ENCODE measurements at regions not wholly inside any gene's neighbourhood (a gene's known extent, or its start where the extent isn't known, plus 50 kb on each side); places are given as distances from the start of the nearest gene placed in this dataset.

DNA sequence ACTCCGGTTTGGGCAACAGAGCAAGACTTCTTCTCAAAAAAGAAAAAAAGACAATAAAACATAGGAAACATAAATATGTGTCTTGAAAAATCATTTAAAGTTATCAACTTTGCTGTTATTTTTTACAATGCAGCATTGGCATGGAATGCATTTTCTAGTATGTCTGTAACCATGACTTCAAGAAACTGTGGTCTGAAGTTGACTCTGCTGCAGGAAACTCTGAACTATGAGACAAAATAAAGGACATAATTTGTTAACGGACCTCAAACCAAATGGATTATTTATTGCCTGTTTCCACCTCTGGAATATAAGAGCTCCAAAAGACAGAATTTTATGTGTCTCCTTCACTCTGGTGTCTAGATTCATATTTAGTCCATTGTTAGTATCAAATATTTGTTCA, 79.1 kb downstream of the TRIB2 start:
- no peak for DNase-seq

DNA sequence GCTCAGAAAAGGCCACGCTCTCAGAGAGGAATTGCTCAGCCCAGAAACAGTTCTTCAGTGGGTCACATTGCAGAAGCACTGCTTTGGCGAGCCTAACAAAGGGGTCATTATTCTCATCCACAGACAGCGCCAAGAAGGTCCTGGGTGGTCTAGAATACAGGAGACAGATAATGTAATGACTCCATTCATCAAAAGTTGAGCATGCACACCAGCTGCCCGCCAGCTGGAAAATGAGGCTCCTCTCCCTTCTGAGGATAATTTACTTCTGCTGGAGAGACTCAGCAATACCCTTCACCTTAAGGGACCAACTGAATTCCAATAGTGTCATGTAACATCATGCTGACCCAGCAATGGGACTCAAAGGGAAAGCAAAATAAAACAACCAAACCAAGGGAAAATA, 79.9 kb downstream of the TRIB2 start:
- DNase-seq: no peak

DNA sequence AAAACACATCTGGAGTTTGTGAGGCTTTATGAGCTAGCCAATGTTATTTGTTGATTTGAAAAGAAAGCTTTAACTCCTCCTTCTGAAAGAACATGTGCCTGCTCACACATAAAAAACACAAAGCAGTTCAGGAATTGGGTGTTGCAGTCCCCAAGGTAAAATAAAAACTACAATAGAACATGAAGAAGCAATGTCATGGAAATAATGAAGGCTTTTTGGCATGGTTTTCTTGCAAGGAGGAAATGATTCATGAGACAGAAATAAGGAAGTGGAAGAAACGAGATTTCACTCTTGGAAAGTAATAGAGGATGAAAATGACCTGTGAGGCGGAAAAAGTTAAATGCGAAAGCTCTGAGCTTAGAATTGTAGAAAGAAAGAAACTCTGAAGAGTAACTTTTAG, 81.1 kb downstream of the TRIB2 start:
- no peak for DNase-seq

DNA sequence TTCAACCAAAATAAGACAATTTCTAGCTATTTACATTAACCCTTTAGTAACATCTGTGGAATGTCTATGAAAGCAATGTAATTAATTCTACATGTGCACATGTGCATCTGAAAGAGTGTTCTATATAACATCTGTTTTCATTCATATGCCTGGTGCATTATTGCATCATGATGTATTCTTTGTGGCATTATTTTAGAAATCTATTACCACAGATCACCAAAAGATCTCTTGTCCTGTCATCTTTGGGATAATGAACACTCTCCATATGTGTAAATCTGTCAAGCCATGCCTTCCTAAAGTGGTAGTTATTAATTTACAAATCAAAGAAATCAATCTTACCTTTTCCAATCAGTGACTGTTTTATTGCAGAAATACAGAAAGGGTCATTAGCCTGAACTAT, 86.9 kb downstream of the TRIB2 start:
- DNase-seq: no peak

DNA sequence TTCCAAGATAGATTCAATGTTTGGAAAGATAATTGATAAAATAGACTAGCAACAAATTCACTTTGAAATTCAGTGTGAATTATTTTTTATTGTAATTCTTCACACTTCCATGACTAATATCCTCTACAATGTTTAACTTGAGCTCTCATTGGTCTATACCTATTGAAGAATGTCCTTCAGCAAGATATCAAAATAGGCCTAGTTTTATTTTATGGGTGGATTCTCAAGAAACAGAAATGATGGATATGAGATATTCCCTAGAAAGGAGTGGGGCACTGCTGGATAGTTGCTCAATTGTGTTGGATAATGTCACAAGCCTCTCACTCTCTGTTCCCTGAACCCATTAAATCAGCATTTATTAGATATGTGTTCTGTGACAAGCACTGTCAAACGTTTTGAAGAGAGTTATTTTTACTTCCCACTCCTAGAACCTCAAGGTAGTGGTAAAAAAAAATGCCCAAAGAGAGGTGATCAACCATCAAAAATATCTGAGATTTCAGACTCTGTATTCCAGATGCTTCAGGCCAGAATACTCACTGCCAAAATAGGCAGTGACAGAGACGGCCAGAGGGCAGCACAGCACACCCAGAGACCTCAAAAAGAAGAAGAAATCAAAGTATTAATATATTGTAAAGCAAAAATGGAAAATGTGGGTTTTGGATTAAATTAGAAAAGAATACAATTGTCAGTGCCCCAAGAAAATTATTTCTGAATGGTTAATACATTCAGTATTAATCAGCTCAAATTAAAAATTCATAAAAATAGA, 87.5 kb downstream of the TRIB2 start:
- no peak for DNase-seq

DNA sequence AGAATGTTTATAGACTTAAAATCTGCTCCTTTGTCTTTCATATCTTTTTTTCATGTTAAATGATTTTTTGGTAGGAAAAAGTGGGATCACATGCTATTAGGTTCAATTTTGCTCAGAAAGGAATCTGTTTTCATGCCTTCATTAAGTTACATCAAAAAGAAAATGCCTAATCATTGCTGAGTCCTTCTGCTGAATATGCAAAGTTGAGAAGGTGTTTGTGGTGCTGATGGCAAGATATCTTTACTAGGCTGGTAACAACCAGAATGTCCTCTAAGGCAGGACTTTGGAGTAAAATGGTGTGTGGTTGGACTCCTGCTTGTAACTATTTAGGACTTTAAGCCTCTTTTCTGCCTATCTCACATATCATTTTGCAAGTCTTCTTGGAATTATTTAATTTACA, 88.3 kb downstream of the TRIB2 start:
- no peak for DNase-seq

DNA sequence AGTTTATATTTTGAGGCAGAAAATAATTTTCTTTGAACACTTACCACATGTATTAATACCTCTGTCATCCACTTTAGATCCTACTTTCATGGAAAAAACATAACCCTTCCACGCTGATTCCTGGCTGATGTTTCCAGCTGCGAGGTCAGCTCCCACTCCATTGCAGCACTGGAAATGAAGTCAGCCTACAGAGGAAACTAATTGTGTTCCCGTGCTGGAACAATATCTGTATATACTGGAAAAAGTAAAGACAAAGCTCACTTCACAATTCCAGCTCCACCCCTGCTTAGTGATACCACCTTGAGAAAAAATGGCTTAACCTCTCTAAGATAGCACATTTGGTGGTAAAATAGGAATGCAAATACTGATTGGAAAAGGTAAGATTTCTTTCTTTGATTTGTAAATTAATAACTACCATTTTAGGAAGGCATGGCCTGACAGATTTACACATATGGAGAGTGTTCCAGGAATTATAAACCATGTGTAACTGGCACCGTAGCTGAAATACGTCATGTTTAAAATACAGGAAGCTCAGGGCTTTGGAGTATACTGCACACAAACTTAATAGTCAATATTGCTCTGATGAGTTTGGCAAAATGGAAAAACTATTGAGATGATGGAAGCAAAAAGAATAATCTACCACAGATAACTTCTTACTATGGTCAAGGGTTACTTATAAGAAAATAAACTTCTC, 90.0 kb downstream of the TRIB2 start:
- DNase-seq: no peak

DNA sequence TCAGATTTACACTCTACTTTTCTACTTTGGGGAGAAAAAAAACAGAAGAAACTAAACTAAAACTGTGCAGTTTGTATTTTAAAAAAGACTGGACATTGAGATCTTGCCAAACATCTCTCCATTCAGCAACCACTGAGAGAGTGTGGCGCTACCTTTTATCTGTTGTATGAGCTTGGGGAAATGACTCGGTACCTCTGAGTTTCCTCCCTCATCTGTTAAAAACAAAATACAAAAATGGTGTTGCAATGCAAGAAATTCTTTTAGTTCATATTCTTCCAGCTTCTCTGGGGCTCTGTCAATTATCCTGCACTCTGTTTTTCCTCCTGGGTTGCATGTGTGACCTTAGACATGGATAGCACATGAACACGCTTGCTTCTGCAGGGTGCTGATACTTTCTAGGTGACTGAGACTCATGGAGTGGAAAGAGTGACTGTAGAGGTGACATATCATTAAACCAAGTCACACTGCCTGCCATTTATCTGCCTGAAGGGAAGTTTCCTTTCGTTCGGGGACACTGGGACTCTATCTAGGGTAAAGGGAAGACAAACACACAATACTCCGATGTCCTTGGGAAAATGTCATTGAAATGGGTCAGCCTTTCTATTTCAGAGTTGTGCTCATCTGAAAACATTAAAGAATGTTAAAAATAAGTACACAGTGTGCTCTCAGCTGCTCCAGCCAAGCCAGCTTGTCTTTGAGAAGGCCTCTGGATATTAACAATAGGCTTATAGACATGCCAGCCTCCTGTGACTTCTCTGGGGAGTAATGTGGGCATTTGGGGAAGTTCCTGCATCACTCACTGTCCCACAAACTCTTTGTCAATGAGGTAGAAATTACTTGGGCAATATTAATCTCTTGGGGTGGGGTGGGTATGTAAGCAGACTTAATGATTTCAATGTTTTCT, 91.4 kb downstream of the TRIB2 start:
- DNase-seq: no peak

DNA sequence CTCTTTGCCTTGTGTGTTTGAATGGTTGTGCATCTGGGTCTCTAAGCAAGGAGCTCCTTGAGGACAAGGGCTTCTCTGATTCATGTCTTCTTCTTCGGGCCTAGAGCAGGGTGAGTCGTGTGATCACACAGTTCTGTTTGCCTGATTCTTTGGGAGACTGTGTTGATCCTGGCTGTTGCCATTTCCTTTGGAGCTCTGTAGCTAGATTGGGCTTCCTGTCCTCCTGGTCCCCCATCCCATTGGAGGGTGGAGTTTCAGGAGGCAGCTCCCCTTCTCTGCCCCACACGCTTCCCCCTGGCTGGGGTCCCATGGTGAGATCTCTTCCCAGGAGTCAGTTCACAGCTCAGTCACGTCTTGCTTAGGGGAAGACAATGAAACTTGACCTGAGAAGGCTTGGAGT, 92.8 kb downstream of the TRIB2 start:
- no peak for DNase-seq

DNA sequence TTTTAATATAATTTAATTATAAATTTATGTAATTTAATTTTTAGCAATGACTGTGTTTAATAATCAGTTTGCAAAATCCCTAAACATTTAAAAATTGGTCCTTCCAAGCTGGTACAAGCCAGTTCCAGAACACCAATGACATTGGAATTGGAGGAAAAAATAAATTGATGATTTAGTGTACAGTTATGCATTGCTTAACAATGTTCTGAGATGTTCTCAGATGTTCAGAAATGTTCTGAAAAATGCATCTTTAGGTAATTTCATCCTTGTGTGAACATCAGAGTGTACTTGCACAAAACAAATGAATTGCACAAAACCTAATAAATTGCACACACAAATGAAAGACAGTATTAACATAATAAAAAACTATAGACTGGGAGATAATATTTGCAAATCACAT, 95.2 kb downstream of the TRIB2 start:
- DNase-seq: no peak

DNA sequence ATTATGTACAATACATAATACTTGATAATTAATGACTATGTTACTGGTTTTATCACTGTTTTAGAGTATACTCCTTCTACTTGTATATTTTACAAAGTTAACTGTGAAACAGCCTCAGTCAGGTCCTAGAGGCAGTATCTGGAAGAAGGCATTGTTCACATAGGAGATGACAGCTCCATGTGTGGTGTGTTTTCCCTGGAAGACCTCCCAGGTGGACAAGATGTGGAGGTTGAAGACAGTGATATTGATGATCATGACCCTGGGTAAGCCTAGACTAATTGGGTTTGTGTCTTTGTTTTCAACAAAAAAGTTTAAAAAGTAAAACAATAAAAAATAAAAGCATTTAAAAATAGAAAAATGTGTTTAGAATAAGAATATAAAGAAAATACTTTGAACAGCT, 96.4 kb downstream of the TRIB2 start:
- no peak for DNase-seq

DNA sequence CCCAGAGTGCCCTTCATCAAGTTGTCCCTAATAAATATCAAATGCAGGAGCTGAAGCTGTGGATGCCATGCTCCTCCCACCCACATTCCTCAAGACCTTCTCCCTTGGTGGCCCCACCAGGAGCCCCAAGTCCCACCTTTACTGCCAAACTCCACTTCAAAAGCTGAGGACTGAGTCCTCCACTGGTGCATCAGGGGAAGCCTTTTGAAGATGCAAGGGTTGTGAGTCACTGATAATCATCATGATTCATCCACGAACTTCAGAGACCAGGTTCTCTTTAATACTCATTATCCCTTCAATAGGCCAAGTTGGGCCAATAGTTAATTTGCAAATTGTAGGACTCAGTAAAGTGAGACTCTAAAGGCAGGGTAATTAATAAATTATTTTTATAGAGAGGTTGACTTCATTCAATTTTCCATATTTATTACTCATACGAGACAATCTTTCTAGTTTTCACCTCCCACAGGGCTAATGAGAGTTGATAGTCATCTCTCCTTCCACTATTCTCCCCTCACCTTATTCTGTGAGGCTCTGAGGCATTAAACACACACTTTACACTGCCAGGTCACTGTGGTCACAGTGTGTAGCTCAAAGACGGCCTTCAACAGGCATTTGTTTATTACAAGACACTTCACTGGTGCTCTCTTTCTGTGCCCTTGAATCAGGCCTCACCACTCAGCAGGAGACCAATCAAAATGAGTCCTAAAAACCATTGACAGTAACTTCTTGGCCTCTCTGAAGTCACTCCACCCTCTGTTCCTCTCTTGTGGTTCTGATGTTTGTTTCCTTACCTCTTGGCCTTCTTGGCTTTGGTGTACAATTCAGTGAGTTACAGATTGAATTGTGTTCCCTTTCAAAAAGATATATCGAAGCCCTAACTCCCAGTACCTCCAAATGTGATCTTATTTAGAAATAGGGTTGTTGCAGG, 99.9 kb downstream of the TRIB2 start:
- no peak for DNase-seq

DNA sequence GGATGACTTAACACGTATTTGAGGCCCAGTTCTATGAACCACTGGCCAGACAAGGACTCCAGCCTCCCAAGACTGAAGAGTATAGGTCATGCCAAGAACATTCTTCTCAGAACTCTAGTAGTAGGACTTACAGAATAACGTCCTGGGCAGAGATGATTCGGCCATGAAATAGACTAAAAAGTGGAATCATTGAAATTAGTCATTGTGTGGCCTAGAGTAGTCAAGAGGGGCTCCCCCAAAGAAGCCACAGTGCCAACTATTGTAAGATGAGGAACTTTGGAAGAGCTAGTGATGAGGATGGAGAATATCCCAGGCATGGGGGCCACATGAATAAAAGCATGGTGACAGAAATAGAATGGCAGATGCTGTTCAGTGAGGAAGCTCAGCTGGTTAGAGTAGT, 101.1 kb downstream of the TRIB2 start:
- DNase-seq: no peak

DNA sequence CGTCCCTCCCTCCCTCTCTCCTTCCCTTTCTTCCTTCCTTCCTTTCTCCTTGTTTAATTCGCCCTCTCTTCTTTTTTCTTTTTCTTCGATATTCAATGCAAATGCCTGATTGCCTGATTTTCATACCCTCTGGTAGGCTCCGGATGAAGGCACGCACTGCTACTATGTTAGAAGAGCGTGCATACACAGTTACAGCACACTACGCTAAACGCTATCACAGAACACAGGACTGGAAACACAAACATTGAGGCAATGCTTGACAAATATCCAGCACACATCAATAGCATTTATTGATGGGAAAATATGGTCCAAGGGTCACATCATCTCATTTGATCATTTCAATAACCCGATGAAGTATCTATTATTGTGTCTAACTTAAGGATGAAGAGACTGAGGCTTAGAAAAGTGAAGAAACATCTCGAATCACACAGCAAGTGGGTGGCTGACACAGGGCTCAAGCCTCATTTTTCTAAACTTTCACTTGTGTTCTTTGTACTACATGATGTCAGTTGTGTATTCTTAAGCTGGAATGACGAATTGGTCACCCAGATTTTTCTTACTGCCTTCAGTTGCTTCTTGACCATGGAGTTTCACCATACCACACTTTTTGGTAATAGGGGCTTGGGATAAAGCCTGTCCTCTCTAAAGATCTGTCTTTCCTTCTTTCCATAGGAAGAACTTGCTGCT, 101.8 kb downstream of the TRIB2 start:
- DNase-seq: no peak

DNA sequence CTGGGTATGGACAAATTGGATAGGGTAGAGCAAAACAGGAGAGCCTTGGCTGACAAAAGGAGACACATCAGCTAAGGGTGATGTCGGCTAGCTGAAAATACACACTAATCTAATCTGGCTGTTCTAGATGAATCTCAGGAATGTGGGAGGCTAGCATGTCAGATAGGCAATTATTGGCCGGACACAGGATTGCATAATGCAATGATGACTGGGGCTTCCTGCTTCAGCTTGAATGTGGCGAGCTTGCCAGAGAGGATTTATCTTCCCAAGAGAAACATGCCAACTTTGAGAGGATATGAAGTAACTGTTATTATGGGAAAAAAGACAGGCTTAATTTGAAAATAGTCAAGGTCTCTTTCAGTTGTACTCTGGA, 102.4 kb downstream of the TRIB2 start:
- no peak for DNase-seq

DNA sequence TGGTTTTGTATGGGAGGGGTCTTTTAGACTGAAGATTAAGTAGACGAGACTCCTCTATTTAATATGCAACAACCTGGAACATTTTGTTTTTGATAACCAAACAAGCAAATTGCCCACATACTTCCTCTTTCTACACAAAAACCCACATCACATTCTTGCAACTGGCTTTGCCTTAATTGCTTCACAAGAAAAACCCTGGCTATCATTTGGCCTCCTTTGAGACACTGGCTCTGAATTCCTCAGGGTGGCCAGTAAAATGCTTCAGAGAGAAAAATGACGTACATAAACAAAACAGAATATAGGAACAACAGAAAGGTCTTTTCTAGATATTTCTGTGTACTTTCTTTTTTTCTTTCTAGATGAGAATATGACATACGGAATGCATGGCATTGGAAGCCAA, 103.0 kb downstream of the TRIB2 start:
- no peak for DNase-seq

DNA sequence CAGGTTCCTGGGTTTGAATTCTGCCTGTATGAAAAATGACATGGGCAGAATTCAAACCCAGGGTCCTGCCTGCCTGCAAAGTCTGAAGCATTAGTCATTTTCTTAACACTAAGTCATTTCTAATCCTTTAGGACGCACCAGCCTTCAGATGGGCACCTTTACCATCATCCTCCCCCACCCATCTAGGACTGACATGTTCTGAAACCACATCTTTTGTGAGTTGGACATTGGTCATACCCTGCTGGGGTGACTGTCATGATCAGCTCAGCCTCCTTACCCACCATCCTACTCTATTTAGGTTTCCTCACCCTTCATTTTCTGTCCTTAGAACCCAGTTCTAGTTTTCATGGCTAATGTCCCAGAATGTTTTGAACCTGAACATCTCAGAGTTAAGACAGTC, 104.9 kb downstream of the TRIB2 start:
- no peak for DNase-seq

DNA sequence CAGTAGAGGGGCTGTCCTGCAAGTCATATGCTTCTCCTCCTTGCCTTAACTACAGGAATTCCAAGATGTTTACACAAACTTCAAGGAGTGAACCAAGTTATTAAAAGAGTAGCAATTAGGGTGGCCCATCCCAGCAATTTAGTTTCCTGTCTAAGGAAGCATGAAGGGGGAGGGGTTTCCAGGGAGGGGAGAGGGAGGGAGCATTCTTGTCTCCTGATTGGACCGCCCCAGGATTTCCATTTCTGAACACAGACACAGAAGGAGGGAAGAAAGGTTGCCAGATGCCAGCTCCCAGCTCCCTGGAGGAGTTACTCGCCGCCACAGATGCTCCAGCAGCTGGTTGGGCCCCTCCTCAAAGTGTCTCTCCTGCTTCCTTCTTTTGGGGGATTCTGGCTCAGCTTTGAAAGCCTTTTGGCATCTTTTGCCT, 107.6 kb downstream of the TRIB2 start:
- DNase-seq: no peak

DNA sequence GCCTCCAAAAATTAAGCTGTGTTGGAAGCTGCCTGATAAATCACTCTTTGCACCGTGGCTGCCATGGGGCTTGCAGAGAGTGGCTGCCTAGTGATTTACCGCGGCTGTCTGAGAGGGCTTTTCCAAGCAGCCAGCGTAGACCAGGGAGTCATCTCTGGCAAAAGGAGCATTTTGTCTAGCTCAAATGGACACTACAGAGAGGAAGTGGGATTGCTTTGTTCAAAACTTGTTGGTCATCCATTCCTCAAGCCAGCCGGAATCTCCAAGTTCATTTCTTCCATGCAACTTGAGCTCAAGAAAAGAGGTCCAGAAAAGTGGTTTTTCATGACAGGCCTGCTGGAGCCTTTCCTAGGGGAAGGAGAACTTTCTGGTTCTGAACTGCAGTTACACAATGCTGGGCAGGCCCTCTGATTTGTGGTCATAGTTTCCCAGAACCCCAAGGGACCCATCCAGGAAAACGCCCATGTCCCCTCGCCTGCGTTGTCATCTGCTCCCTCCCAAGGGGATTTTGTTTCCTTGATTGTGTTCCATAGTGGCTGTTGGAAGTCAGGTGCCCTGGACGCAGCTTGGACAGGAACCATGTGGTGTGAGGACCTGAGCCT, 108.1 kb downstream of the TRIB2 start:
- DNase-seq: no peak

DNA sequence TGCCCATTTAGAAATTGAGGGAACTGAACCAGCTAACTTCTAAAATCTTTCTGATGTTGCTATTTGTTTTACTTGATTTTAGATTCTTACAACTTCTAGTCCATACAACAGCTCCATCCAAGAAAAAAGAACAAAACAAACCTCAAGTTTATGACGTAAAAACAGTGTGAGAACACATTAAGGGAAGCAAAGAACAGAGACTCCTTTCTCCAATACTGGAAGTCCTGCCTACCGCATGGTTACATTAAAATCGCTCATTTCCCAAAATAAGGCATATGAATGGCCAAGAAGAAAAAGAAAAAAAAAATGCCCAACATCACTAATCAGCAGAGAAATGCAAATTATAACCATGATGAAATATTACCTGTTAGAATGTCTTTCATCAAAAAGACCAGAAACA, 110.0 kb downstream of the TRIB2 start:
- no peak for DNase-seq

DNA sequence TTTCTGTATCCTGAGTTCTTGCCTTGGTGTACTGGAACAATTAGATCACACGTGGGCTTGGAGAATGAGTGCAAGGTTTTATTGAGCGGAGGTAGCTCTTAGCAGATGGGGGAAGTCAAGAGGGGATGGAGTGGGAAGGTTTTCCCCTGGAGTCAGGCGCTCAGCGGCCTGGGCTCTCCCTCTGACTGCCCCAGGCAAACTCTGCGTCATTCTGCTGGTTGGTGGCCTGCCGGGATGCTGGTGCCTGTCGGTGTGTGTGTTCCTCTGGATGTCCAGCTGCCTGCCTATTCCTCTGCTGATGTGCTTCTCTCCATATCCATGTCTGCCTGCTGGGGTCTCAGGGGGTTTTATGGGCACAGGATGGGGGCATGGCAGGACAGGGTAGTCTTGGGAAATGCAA, 111.0 kb downstream of the TRIB2 start:
- DNase-seq: no peak

DNA sequence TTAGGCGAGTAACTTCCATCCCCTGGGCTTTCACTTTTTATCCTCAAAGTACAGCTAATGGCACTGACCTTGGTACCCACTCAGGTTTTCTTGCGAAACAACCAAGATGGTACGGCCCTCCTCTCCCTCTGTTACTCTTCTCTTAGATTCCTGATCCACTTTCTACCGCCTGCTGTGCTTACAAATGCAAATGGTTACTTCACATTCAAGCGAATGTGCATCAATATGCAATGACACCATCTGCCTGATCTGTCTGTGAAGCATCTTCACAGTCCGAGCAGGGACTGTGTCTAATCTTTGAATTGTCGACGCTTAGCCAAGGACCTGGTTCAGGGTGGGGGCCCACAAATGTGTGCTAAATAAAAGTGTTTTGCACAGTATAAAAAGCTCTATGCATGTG, 112.2 kb downstream of the TRIB2 start:
- DNase-seq: no peak
